D721Med (cell line): ENCODE measurements at regions not wholly inside any gene's neighbourhood (a gene's known extent, or its start where the extent isn't known, plus 50 kb on each side); places are given as distances from the start of the nearest gene placed in this dataset.
A peak's percentile ranks its signal among the peaks of the same experiment; 100 is the strongest.

Source experiments
- DNase-seq: peaks from one replicate; pipeline ENCODE4 v3.0.0; 2011; ENCODE audit warnings: low spot score; ENCODE audit not compliant: insufficient read length
- FAIRE-seq: peaks from 2 replicates; lab custom pipeline; 2011; peaks lifted over from hg19 to GRCh38; lab: Jason Lieb, UNC
- CTCF ChIP-seq: IDR thresholded peaks from 2 replicates; pipeline ENCODE4 v1.5.1; 2012; ENCODE audit warnings: mild to moderate bottlenecking, control low read depth; ENCODE audit not compliant: insufficient read depth; ENCODE audit errors: missing control alignments

- no peak for TF ChIP-seq CTCF
- FAIRE-seq = no peak
These were observed 714.6 kb upstream of the GRAMD2B start for GRCh38 chr5:125708583-125708982.

GRCh38 chr5:125710745-125711144, 712.5 kb upstream of the GRAMD2B start:
- no peak for FAIRE-seq
- TF ChIP-seq CTCF = no peak
- DNase-seq = no peak

More at GRCh38 chr5:125708583-125708982, 714.6 kb upstream of the GRAMD2B start:
- DNase-seq = no peak

- DNase-seq = no peak
- TF ChIP-seq CTCF = no peak
- no peak for FAIRE-seq
These were observed 710.8 kb upstream of the GRAMD2B start for GRCh38 chr5:125712397-125712796.

- DNase-seq (no peak), FAIRE-seq (no peak)
- no peak for TF ChIP-seq CTCF
These were observed 710.0 kb upstream of the GRAMD2B start for GRCh38 chr5:125713109-125713805.

- FAIRE-seq (peak; percentile 6), DNase-seq (no peak)
- no peak for TF ChIP-seq CTCF
These were observed 708.0 kb upstream of the GRAMD2B start for GRCh38 chr5:125715216-125715615.

GRCh38 chr5:125717209-125717608, 706.0 kb upstream of the GRAMD2B start:
- TF ChIP-seq CTCF = no peak
- no peak for FAIRE-seq
- DNase-seq = no peak

GRCh38 chr5:125719681-125720347, 703.4 kb upstream of the GRAMD2B start:
- no peak for TF ChIP-seq CTCF
- DNase-seq = no peak
- FAIRE-seq = no peak
